AG09319 (cell line): ENCODE measurements at regions not wholly inside any gene's neighbourhood (a gene's known extent, or its start where the extent isn't known, plus 50 kb on each side); places are given as distances from the start of the nearest gene placed in this dataset.

Source experiments
- DNase-seq: peaks from one replicate; pipeline ENCODE4 v3.0.0-alpha.2; 2010; ENCODE audit warnings: low read depth; ENCODE audit errors: extremely low read depth
- TF ChIP-seq, protein P1 (sequence below): IDR thresholded peaks from 2 replicates; pipeline ENCODE4 v1.5.1; 2011; ENCODE audit warnings: low read depth, mild to moderate bottlenecking, inconsistent platforms, low read length, moderate library complexity

- DNase-seq, result no peak
- TF ChIP-seq, protein P1, sequence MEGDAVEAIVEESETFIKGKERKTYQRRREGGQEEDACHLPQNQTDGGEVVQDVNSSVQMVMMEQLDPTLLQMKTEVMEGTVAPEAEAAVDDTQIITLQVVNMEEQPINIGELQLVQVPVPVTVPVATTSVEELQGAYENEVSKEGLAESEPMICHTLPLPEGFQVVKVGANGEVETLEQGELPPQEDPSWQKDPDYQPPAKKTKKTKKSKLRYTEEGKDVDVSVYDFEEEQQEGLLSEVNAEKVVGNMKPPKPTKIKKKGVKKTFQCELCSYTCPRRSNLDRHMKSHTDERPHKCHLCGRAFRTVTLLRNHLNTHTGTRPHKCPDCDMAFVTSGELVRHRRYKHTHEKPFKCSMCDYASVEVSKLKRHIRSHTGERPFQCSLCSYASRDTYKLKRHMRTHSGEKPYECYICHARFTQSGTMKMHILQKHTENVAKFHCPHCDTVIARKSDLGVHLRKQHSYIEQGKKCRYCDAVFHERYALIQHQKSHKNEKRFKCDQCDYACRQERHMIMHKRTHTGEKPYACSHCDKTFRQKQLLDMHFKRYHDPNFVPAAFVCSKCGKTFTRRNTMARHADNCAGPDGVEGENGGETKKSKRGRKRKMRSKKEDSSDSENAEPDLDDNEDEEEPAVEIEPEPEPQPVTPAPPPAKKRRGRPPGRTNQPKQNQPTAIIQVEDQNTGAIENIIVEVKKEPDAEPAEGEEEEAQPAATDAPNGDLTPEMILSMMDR, result no peak
These were observed 503.9 kb downstream of the TAFA4 start for GRCh38 chr3:68428495-68428894.

GRCh38 chr3:68424796-68425460 is 507.4 kb downstream of the TAFA4 start:
- TF ChIP-seq, protein P1, result no peak
- no peak for DNase-seq

- DNase-seq, result no peak
- TF ChIP-seq, protein P1, result no peak
These were observed 523.7 kb downstream of the TAFA4 start for GRCh38 chr3:68408626-68409025.

- no peak for DNase-seq
- TF ChIP-seq, protein P1, result no peak
These were observed 528.6 kb downstream of the TAFA4 start for GRCh38 chr3:68403741-68404140.

- TF ChIP-seq, protein P1, result no peak
- no peak for DNase-seq
These were observed 530.0 kb downstream of the TAFA4 start for GRCh38 chr3:68402235-68402918.

GRCh38 chr3:68378631-68379030 is 553.7 kb downstream of the TAFA4 start:
- DNase-seq, result no peak
- TF ChIP-seq, protein P1, result no peak

GRCh38 chr3:68373727-68374126 is 558.6 kb downstream of the TAFA4 start:
- DNase-seq, result no peak
- TF ChIP-seq, protein P1, result no peak
